ENCODE measurements at regions not wholly inside any gene's neighbourhood (a gene's known extent, or its start where the extent isn't known, plus 50 kb on each side); places are given as distances from the start of the nearest gene placed in this dataset.
"Not testable (repeated sequence)": the region's sequence is repeated elsewhere in the genome, so short reads cannot be mapped to it uniquely, and the experiment has no call there.

- Histone ChIP-seq H3K4me1 (ENCODE audit: control insufficient read depth, insufficient read depth, low read length) (no peaks in the 10 kb centered on the region), H3K36me3 (ENCODE audit: control insufficient read depth, insufficient read depth, low read length) (no peaks in the 10 kb centered on the region), H3K27ac (ENCODE audit: low read length) (no peak overlapping the region), H3K9me3 (ENCODE audit: control insufficient read depth, low read depth, low read length) (no peaks in the 10 kb centered on the region), H3K4me3 (ENCODE audit: low read length) (no peak overlapping the region), H3K27me3 (ENCODE audit: control insufficient read depth, insufficient read depth, low read length) (peaks cover 13% of the 10 kb centered on the region)
- no CpG with 5 or more reads among the region's 1 CpG for WGBS (ENCODE audit: insufficient coverage, low lambda C conversion rate)
- DNase-seq: no peak
Observed at GRCh38 chr21:32844076-32844475, 72.5 kb upstream of the PAXBP1 start.

DNA sequence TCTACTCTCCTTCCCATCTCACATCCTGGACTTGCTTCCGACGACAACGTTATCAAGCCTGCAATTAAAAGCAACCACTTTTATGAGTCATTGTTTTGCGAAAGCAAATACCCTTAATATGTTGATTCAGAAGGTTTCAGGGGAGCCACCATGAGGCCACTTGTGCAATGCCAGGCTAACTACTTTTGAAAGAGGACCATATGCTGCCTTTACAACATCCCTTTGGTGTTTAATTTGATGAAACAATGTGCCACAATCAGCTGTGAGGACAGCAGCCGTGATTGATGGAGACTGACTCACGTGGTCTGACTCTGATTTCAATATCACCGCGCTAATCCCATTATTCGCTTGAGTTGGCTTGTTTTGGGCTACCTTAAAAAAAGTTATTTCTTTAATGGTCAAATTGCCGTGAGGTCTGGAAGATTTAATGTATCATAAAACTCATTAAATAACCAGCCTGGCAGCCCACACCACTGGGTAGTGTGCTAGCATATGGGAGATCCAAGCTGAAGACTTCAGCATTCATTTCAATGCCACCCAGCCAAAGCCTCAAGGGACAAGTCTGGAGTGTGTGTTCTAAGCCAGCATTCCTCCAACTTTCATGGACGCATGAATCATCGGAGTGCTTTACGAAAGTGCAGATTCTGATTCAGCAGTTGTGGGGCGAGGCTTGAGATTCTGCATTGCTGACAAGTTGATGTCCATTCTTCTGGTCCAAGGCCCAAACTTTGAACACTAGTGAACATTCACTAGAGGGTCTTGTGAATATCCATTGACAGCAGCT, 73.3 kb upstream of the PAXBP1 start:
- WGBS (ENCODE audit: insufficient coverage, low lambda C conversion rate): 100% methylated on average over 2 of the region's 14 CpGs
- no peak overlapping the region for H3K4me3 ChIP-seq (ENCODE audit: low read length)
- DNase-seq: peak in 1 of 2 donors; percentile 10
- no peak overlapping the region for H3K27ac ChIP-seq (ENCODE audit: low read length)
- no peaks in the 10 kb centered on the region for H3K9me3 ChIP-seq (ENCODE audit: control insufficient read depth, low read depth, low read length)
- peaks cover 18% of the 10 kb centered on the region for H3K27me3 ChIP-seq (ENCODE audit: control insufficient read depth, insufficient read depth, low read length)
- no peaks in the 10 kb centered on the region for H3K4me1 ChIP-seq (ENCODE audit: control insufficient read depth, insufficient read depth, low read length)
- no peaks in the 10 kb centered on the region for H3K36me3 ChIP-seq (ENCODE audit: control insufficient read depth, insufficient read depth, low read length)

DNA sequence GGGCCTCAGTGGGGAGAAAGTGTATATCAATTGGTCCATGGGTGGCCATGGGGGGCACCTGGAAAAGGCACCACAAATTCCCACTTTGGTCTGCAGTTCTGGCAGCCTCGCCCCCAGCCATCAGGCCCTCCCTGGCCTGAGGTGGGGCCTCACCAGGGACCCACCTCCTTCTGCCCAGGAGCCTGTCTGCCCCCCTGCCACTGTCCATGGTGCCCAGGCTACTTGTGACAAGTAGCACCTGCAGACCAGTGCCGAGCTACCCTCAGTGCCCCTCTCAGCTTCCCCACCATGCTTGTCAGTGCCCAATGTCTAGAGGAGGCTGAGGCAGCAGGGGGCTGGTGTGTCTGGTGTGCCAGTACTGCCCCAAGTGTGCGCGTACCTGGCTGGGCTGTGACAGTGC, 87.1 kb upstream of the PAXBP1 start:
- H3K4me3 ChIP-seq (ENCODE audit: low read length): no peak overlapping the region
- H3K9me3 ChIP-seq (ENCODE audit: control insufficient read depth, low read depth, low read length): peaks cover 10% of the 10 kb centered on the region
- WGBS (ENCODE audit: insufficient coverage, low lambda C conversion rate): no CpG with 5 or more reads among the region's 4 CpGs
- no peak for DNase-seq
- no peaks in the 10 kb centered on the region for H3K4me1 ChIP-seq (ENCODE audit: control insufficient read depth, insufficient read depth, low read length)
- H3K27ac ChIP-seq (ENCODE audit: low read length): no peak overlapping the region
- no peaks in the 10 kb centered on the region for H3K36me3 ChIP-seq (ENCODE audit: control insufficient read depth, insufficient read depth, low read length)
- H3K27me3 ChIP-seq (ENCODE audit: control insufficient read depth, insufficient read depth, low read length): peaks cover 7% of the 10 kb centered on the region

DNA sequence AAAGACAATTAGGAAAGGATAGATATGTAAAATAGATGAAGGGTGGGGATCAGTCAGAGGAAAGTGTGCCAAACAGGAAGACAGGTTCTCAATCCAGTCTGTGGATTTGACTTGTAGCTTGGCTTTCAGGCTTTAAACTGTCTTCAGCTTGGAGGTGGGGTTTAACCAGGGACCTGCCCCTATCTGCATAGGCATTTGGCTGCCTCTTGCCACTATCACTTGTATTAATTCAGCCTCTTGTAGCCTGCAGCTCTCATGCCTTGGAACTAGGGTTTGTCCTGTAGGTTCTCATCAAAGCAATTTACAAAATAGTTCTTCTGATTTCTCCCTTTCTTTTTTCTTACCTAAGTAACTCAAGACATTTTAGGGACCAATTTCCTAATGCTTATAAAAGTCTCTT, 88.8 kb upstream of the PAXBP1 start:
- H3K4me3 ChIP-seq (ENCODE audit: low read length): no peak overlapping the region
- no peaks in the 10 kb centered on the region for H3K4me1 ChIP-seq (ENCODE audit: control insufficient read depth, insufficient read depth, low read length)
- H3K9me3 ChIP-seq (ENCODE audit: control insufficient read depth, low read depth, low read length): peaks cover 10% of the 10 kb centered on the region
- peaks cover 7% of the 10 kb centered on the region for H3K27me3 ChIP-seq (ENCODE audit: control insufficient read depth, insufficient read depth, low read length)
- H3K36me3 ChIP-seq (ENCODE audit: control insufficient read depth, insufficient read depth, low read length): no peaks in the 10 kb centered on the region
- H3K27ac ChIP-seq (ENCODE audit: low read length): no peak overlapping the region
- no peak for DNase-seq

DNA sequence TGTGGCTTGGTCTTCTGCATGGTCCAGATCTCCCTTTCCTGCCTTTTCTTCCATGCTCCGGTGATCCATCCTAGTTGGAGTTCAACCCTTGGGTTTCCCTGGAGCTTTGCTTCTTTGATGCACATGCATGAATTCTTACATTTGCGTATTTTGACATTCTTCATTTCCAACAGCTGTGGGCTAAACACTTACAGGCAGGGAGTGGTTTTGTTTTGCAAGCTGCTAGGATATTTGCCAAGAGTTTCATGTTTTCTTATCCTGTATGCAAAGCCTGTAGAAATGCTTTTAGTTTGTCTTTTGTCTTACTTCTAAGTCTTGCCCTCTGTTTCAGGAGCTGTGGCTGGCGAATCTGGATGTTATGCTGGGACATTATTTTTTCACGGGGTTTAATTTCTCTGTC, 90.3 kb upstream of the PAXBP1 start:
- Histone ChIP-seq H3K4me1 (ENCODE audit: control insufficient read depth, insufficient read depth, low read length) (no peaks in the 10 kb centered on the region), H3K27ac (ENCODE audit: low read length) (no peak overlapping the region), H3K27me3 (ENCODE audit: control insufficient read depth, insufficient read depth, low read length) (peaks cover 7% of the 10 kb centered on the region), H3K36me3 (ENCODE audit: control insufficient read depth, insufficient read depth, low read length) (no peaks in the 10 kb centered on the region), H3K9me3 (ENCODE audit: control insufficient read depth, low read depth, low read length) (peaks cover 10% of the 10 kb centered on the region), H3K4me3 (ENCODE audit: low read length) (no peak overlapping the region)
- no peak for DNase-seq
- 93% methylated on average over 3 of the region's 4 CpGs for WGBS (ENCODE audit: insufficient coverage, low lambda C conversion rate)

GRCh38 chr21:32867597-32867996, 96.0 kb upstream of the PAXBP1 start:
- DNase-seq: no peak
- WGBS (ENCODE audit: insufficient coverage, low lambda C conversion rate): 75% methylated on average over 2 of the region's 4 CpGs
- Histone ChIP-seq H3K27me3 (ENCODE audit: control insufficient read depth, insufficient read depth, low read length) (peaks cover 8% of the 10 kb centered on the region), H3K4me1 (ENCODE audit: control insufficient read depth, insufficient read depth, low read length) (no peaks in the 10 kb centered on the region), H3K27ac (ENCODE audit: low read length) (no peak overlapping the region), H3K4me3 (ENCODE audit: low read length) (no peak overlapping the region), H3K9me3 (ENCODE audit: control insufficient read depth, low read depth, low read length) (no peaks in the 10 kb centered on the region), H3K36me3 (ENCODE audit: control insufficient read depth, insufficient read depth, low read length) (no peaks in the 10 kb centered on the region)

- Histone ChIP-seq H3K9me3 (ENCODE audit: control insufficient read depth, low read depth, low read length) (no peaks in the 10 kb centered on the region), H3K4me1 (ENCODE audit: control insufficient read depth, insufficient read depth, low read length) (no peaks in the 10 kb centered on the region), H3K27ac (ENCODE audit: low read length) (no peak overlapping the region), H3K4me3 (ENCODE audit: low read length) (no peak overlapping the region), H3K27me3 (ENCODE audit: control insufficient read depth, insufficient read depth, low read length) (peaks cover 5% of the 10 kb centered on the region), H3K36me3 (ENCODE audit: control insufficient read depth, insufficient read depth, low read length) (no peaks in the 10 kb centered on the region)
- WGBS (ENCODE audit: insufficient coverage, low lambda C conversion rate): no CpG with 5 or more reads among the region's 11 CpGs
- no peak for DNase-seq
Observed at GRCh38 chr21:32868631-32869454, 97.3 kb upstream of the PAXBP1 start.

GRCh38 chr21:32869459-32869858, 97.9 kb upstream of the PAXBP1 start:
- DNase-seq: no peak
- H3K36me3 ChIP-seq (ENCODE audit: control insufficient read depth, insufficient read depth, low read length): no peaks in the 10 kb centered on the region
- no peaks in the 10 kb centered on the region for H3K4me1 ChIP-seq (ENCODE audit: control insufficient read depth, insufficient read depth, low read length)
- H3K27ac ChIP-seq (ENCODE audit: low read length): no peak overlapping the region
- H3K4me3 ChIP-seq (ENCODE audit: low read length): no peak overlapping the region
- 75% methylated on average over 1 of the region's 3 CpGs for WGBS (ENCODE audit: insufficient coverage, low lambda C conversion rate)
- no peaks in the 10 kb centered on the region for H3K9me3 ChIP-seq (ENCODE audit: control insufficient read depth, low read depth, low read length)
- peaks cover 5% of the 10 kb centered on the region for H3K27me3 ChIP-seq (ENCODE audit: control insufficient read depth, insufficient read depth, low read length)

DNA sequence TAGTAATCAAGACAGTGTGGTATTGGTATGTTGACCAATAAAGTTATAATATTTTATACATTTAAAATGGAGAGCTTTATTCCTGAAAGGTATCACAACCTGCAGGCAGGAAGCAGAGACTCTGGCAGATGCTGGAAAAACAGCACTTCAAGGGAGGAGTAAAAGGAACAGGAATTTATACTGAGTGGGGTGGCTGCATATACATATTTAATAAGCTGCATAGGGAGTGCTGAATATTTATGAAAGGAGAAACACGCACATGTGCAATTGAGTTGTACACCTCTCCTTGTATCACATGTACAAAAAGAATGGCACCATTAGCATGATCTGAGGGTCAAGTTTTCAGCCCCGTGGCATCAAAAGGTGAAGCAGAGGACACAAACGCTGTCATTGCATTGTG, 104.9 kb upstream of the PAXBP1 start:
- WGBS (ENCODE audit: insufficient coverage, low lambda C conversion rate): no CpG with 5 or more reads among the region's 3 CpGs

GRCh38 chr21:32877888-32878287, 106.3 kb upstream of the PAXBP1 start:
- H3K4me1 ChIP-seq (ENCODE audit: control insufficient read depth, insufficient read depth, low read length); H3K36me3 ChIP-seq (ENCODE audit: control insufficient read depth, insufficient read depth, low read length); H3K4me3 ChIP-seq (ENCODE audit: low read length); DNase-seq; H3K9me3 ChIP-seq (ENCODE audit: control insufficient read depth, low read depth, low read length); H3K27me3 ChIP-seq (ENCODE audit: control insufficient read depth, insufficient read depth, low read length); H3K27ac ChIP-seq (ENCODE audit: low read length): not testable (repeated sequence)
- 94% methylated on average over 2 of the region's 2 CpGs for WGBS (ENCODE audit: insufficient coverage, low lambda C conversion rate)

More for the DNA sequence above, 104.9 kb upstream of the PAXBP1 start:
- no peaks in the 10 kb centered on the region for H3K36me3 ChIP-seq (ENCODE audit: control insufficient read depth, insufficient read depth, low read length)
- peaks cover 3% of the 10 kb centered on the region for H3K27me3 ChIP-seq (ENCODE audit: control insufficient read depth, insufficient read depth, low read length)
- H3K4me1 ChIP-seq (ENCODE audit: control insufficient read depth, insufficient read depth, low read length): no peaks in the 10 kb centered on the region
- no peak overlapping the region for H3K27ac ChIP-seq (ENCODE audit: low read length)
- no peak for DNase-seq
- no peaks in the 10 kb centered on the region for H3K9me3 ChIP-seq (ENCODE audit: control insufficient read depth, low read depth, low read length)
- no peak overlapping the region for H3K4me3 ChIP-seq (ENCODE audit: low read length)

Measured in large intestine (tissue), 3 donors.